ENCODE measurements at regions not wholly inside any gene's neighbourhood (a gene's known extent, or its start where the extent isn't known, plus 50 kb on each side); places are given as distances from the start of the nearest gene placed in this dataset.

- no peak for TF ChIP-seq POLR2AphosphoS5 (IDR thresholded peaks at IDR 0.05)
- no peak for TF ChIP-seq CTCF (IDR thresholded peaks at IDR 0.05)
These were observed 128.4 kb upstream of the COL21A1 start for GRCh38 chr6:56375806-56376205.
